GM19351 (cell line): ENCODE measurements at regions not wholly inside any gene's neighbourhood (a gene's known extent, or its start where the extent isn't known, plus 50 kb on each side); places are given as distances from the start of the nearest gene placed in this dataset.
"Not testable (repeated sequence)": the region's sequence is repeated elsewhere in the genome, so short reads cannot be mapped to it uniquely, and the experiment has no call there.

Experiments used
- ATAC-seq: cut with Tn5 transposase; IDR thresholded peaks from one replicate; pipeline ENCODE4 v1.9.1; 2021; ENCODE audit warnings: mild to moderate bottlenecking, moderate library complexity; ENCODE audit not compliant: unreplicated experiment

GRCh38 chr4:123133397-123134050 lies 211.1 kb upstream of the NUDT6 start:
- ATAC-seq = peak; percentile 87

- no peak for ATAC-seq
Observed at GRCh38 chr4:123144616-123145015, 222.2 kb upstream of the NUDT6 start.

GRCh38 chr4:123158576-123158975 lies 236.2 kb upstream of the NUDT6 start:
- ATAC-seq = no peak

GRCh38 chr4:123159479-123159878 lies 237.1 kb upstream of the NUDT6 start:
- no peak for ATAC-seq

- no peak for ATAC-seq
Observed at GRCh38 chr4:123162859-123163258, 233.7 kb upstream of the SPRY1 start.

GRCh38 chr4:123163501-123163900 lies 233.1 kb upstream of the SPRY1 start:
- ATAC-seq = no peak

GRCh38 chr4:123166023-123166422 lies 230.6 kb upstream of the SPRY1 start:
- ATAC-seq = no peak

GRCh38 chr4:123167931-123168330 lies 228.7 kb upstream of the SPRY1 start:
- ATAC-seq = no peak

GRCh38 chr4:123168812-123169211 lies 227.8 kb upstream of the SPRY1 start:
- no peak for ATAC-seq

- ATAC-seq = no peak
Observed at GRCh38 chr4:123170843-123171242, 225.8 kb upstream of the SPRY1 start.

GRCh38 chr4:123176605-123177004 lies 220.0 kb upstream of the SPRY1 start:
- no peak for ATAC-seq

GRCh38 chr4:123182289-123182688 lies 214.3 kb upstream of the SPRY1 start:
- ATAC-seq = no peak

- no peak for ATAC-seq
Observed at GRCh38 chr4:123183308-123183707, 213.3 kb upstream of the SPRY1 start.

- not testable (repeated sequence) for ATAC-seq
Observed at GRCh38 chr4:123183754-123184153, 212.8 kb upstream of the SPRY1 start.

- ATAC-seq = no peak
Observed at GRCh38 chr4:123186731-123187130, 209.9 kb upstream of the SPRY1 start.

GRCh38 chr4:123190176-123190575 lies 206.4 kb upstream of the SPRY1 start:
- ATAC-seq = no peak

- no peak for ATAC-seq
Observed at GRCh38 chr4:123191728-123192127, 204.9 kb upstream of the SPRY1 start.

GRCh38 chr4:123193802-123194367 lies 202.7 kb upstream of the SPRY1 start:
- no peak for ATAC-seq

- ATAC-seq = no peak
Observed at GRCh38 chr4:123198706-123199105, 197.9 kb upstream of the SPRY1 start.

GRCh38 chr4:123200051-123200940 lies 196.3 kb upstream of the SPRY1 start:
- ATAC-seq = no peak

- ATAC-seq = no peak
Observed at GRCh38 chr4:123204737-123205136, 191.9 kb upstream of the SPRY1 start.

GRCh38 chr4:123206016-123206415 lies 190.6 kb upstream of the SPRY1 start:
- no peak for ATAC-seq
